ENCODE measurements at regions not wholly inside any gene's neighbourhood (a gene's known extent, or its start where the extent isn't known, plus 50 kb on each side); places are given as distances from the start of the nearest gene placed in this dataset.

- Histone ChIP-seq H3K27ac (no peak overlapping the region), H3K36me3 (no peaks in the 10 kb centered on the region), H3K4me3 (no peak overlapping the region), H3K4me1 (no peaks in the 10 kb centered on the region), H3K9me3 (no peaks in the 10 kb centered on the region), H3K27me3 (no peaks in the 10 kb centered on the region)
- WGBS, 2 donors (ENCODE audit: low coverage in 1 of 2), result 90% methylated on average over 2 of the region's 2 CpGs; no CpG with 5 or more reads in 1 of the 2 donors
- TF ChIP-seq POLR2AphosphoS5 (IDR thresholded peaks at IDR 0.05), result no peak
- TF ChIP-seq EP300 (IDR thresholded peaks at IDR 0.05; ENCODE audit: low read depth), result no peak
- no peak for TF ChIP-seq POLR2A (IDR thresholded peaks at IDR 0.05)
- no peak for TF ChIP-seq CTCF (IDR thresholded peaks at IDR 0.05)
- in situ Hi-C loops (cut with MboI; ENCODE audit: low pct_ligation_motif_present in 1 of 4, low pct_unique_long_range_greater_than_20kb in 1 of 4, low sequenced_read_pairs in 3 of 4) (loop anchor here in 2 of 4 donors (25.0 kb wide), 2 partner anchors 180 to 530 kb away; no protein-coding TSS in a partner anchor), intact Hi-C loops (cut with DNase I; ENCODE audit: low total_unique reads) (no loop called here)
- DNase-seq, result no peak
These were observed 72.7 kb upstream of the AKAP13 start for GRCh38 chr15:85307687-85308045.

GRCh38 chr15:85311647-85312046, 68.8 kb upstream of the AKAP13 start:
- intact Hi-C loops (cut with DNase I; ENCODE audit: low total_unique reads) (no loop called here), in situ Hi-C loops (cut with MboI; ENCODE audit: low pct_ligation_motif_present in 1 of 4, low pct_unique_long_range_greater_than_20kb in 1 of 4, low sequenced_read_pairs in 3 of 4) (loop anchor here in 2 of 4 donors (25.0 kb wide), 2 partner anchors 176 to 526 kb away; no protein-coding TSS in a partner anchor)
- no peak for TF ChIP-seq EP300 (IDR thresholded peaks at IDR 0.05; ENCODE audit: low read depth)
- no peak for TF ChIP-seq POLR2A (IDR thresholded peaks at IDR 0.05)
- H3K27ac ChIP-seq, result no peak overlapping the region
- H3K4me3 ChIP-seq, result no peak overlapping the region
- no peaks in the 10 kb centered on the region for H3K27me3 ChIP-seq
- H3K9me3 ChIP-seq, result no peaks in the 10 kb centered on the region
- peaks cover 9 to 14% (median 11%) of the 10 kb centered on the region in 4 donors for H3K4me1 ChIP-seq
- no peak for DNase-seq
- H3K36me3 ChIP-seq, result no peaks in the 10 kb centered on the region
- 47 to 91% methylated on average over 2 of the region's 2 CpGs for WGBS, 2 donors (ENCODE audit: low coverage in 1 of 2)

- H3K9me3 ChIP-seq, result no peaks in the 10 kb centered on the region
- no peaks in the 10 kb centered on the region for H3K27me3 ChIP-seq
- H3K36me3 ChIP-seq, result no peaks in the 10 kb centered on the region
- DNase-seq, result no peak
- in situ Hi-C loops (cut with MboI; ENCODE audit: low pct_ligation_motif_present in 1 of 4, low pct_unique_long_range_greater_than_20kb in 1 of 4, low sequenced_read_pairs in 3 of 4), result loop anchor here in 2 of 4 donors (25.0 kb wide), 2 partner anchors 175 to 525 kb away; no protein-coding TSS in a partner anchor
- TF ChIP-seq POLR2A (IDR thresholded peaks at IDR 0.05) (no peak), CTCF (IDR thresholded peaks at IDR 0.05) (no peak), EP300 (IDR thresholded peaks at IDR 0.05; ENCODE audit: low read depth) (no peak), POLR2AphosphoS5 (IDR thresholded peaks at IDR 0.05) (no peak)
- intact Hi-C loops (cut with DNase I; ENCODE audit: low total_unique reads), result no loop called here
- H3K4me3 ChIP-seq, result no peak overlapping the region
- H3K27ac ChIP-seq, result no peak overlapping the region
- peaks cover 13 to 22% (median 16%) of the 10 kb centered on the region in 4 donors for H3K4me1 ChIP-seq
- 71 to 75% methylated on average over 2 to 5 of the region's 5 CpGs for WGBS, 2 donors (ENCODE audit: low coverage in 1 of 2)
These were observed 67.9 kb upstream of the AKAP13 start for GRCh38 chr15:85312486-85312885.

GRCh38 chr15:85312929-85313331, 67.5 kb upstream of the AKAP13 start:
- H3K4me1 ChIP-seq, result peaks cover 13 to 27% (median 20%) of the 10 kb centered on the region in 4 donors

More at GRCh38 chr15:85312929-85313331, 67.5 kb upstream of the AKAP13 start:
- no peak for TF ChIP-seq CTCF (IDR thresholded peaks at IDR 0.05)
- 60 to 81% methylated on average over 1 to 2 of the region's 2 CpGs for WGBS, 2 donors (ENCODE audit: low coverage in 1 of 2)
- no peak overlapping the region for H3K4me3 ChIP-seq
- no peaks in the 10 kb centered on the region for H3K36me3 ChIP-seq
- intact Hi-C loops (cut with DNase I; ENCODE audit: low total_unique reads), result no loop called here
- no peak for DNase-seq
- H3K9me3 ChIP-seq, result no peaks in the 10 kb centered on the region
- no peaks in the 10 kb centered on the region for H3K27me3 ChIP-seq
- no peak overlapping the region for H3K27ac ChIP-seq
- in situ Hi-C loops (cut with MboI; ENCODE audit: low pct_ligation_motif_present in 1 of 4, low pct_unique_long_range_greater_than_20kb in 1 of 4, low sequenced_read_pairs in 3 of 4), result loop anchor here in 2 of 4 donors (25.0 kb wide), 2 partner anchors 174 to 524 kb away; no protein-coding TSS in a partner anchor
